Endodermal cell (in vitro differentiated cells): ENCODE measurements at regions not wholly inside any gene's neighbourhood (a gene's known extent, or its start where the extent isn't known, plus 50 kb on each side); places are given as distances from the start of the nearest gene placed in this dataset.

Experiments used
- DNase-seq: peaks from one replicate; pipeline ENCODE4 v3.0.0-alpha.2; 2017
- H3K27ac ChIP-seq: 2 replicates; pipeline ENCODE4 v1.5.1; 2013; ENCODE audit warnings: mild to moderate bottlenecking, low read depth, low read length, moderate library complexity
- H3K27me3 ChIP-seq: 2 replicates; pipeline ENCODE4 v1.6.1; 2013; ENCODE audit warnings: mild to moderate bottlenecking, low read length, moderate library complexity; ENCODE audit not compliant: insufficient read depth, control insufficient read depth, poor library complexity, severe bottlenecking
- H3K36me3 ChIP-seq: 2 replicates; pipeline ENCODE4 v1.7.0; 2013; ENCODE audit warnings: mild to moderate bottlenecking, low read length, moderate library complexity; ENCODE audit not compliant: control insufficient read depth, insufficient read depth
- H3K4me1 ChIP-seq: one replicate; pipeline ENCODE4 v1.7.0; 2013; ENCODE audit warnings: low read length; ENCODE audit not compliant: control insufficient read depth, insufficient read depth
- H3K4me3 ChIP-seq: 2 replicates; pipeline ENCODE4 v1.5.1; 2013; ENCODE audit warnings: mild to moderate bottlenecking, low read length, moderate library complexity
- H3K9ac ChIP-seq: 2 replicates; pipeline ENCODE4 v1.6.1; 2013; ENCODE audit warnings: mild to moderate bottlenecking, low read length, moderate library complexity; ENCODE audit not compliant: poor library complexity, severe bottlenecking; ENCODE audit errors: extremely low read depth
- H3K9me3 ChIP-seq: 2 replicates; pipeline ENCODE4 v1.6.1; 2013; ENCODE audit warnings: mild to moderate bottlenecking, low read length, moderate library complexity; ENCODE audit not compliant: control insufficient read depth
- H3K27ac Mint-ChIP-seq: 2 replicates; pipeline ENCODE4 v1.8.0; 2020; ENCODE audit warnings: mixed read lengths
- H3K27me3 Mint-ChIP-seq: 2 replicates; pipeline ENCODE4 v1.8.0; 2021; ENCODE audit warnings: mild to moderate bottlenecking, mixed read lengths; ENCODE audit not compliant: insufficient read depth
- H3K36me3 Mint-ChIP-seq: 2 replicates; pipeline ENCODE4 v1.8.0; 2020; ENCODE audit warnings: low read depth, mixed read lengths
- H3K4me1 Mint-ChIP-seq: 2 replicates; pipeline ENCODE4 v1.8.0; 2020; ENCODE audit warnings: mixed read lengths
- H3K4me3 Mint-ChIP-seq: 2 replicates; pipeline ENCODE4 v1.8.0; 2020; ENCODE audit warnings: mild to moderate bottlenecking, moderate library complexity, mixed read lengths
- H3K9me3 Mint-ChIP-seq: 2 replicates; pipeline ENCODE4 v1.8.0; 2020; ENCODE audit warnings: mild to moderate bottlenecking, mixed read lengths
- WGBS, 2 experiments: methylation state at CpG; one replicate each; pipeline versions ENCODE4 v1.1.5 to v1.1.7; 2013; ENCODE audit warnings: missing lambda C conversion rate in 2 of 2, mixed read lengths in 1 of 2; ENCODE audit not compliant: insufficient coverage in 1 of 2, insufficient read length in 1 of 2; 5-methylcytosine and 5-hydroxymethylcytosine counted together
- TF ChIP-seq, protein P1 (sequence below): fragments of 200-600 bp; sonication (generic); conservative IDR thresholded peaks from 2 replicates; pipeline ENCODE4 v1.5.0; 2021; ENCODE audit warnings: antibody characterized with exemption, mild to moderate bottlenecking

DNA sequence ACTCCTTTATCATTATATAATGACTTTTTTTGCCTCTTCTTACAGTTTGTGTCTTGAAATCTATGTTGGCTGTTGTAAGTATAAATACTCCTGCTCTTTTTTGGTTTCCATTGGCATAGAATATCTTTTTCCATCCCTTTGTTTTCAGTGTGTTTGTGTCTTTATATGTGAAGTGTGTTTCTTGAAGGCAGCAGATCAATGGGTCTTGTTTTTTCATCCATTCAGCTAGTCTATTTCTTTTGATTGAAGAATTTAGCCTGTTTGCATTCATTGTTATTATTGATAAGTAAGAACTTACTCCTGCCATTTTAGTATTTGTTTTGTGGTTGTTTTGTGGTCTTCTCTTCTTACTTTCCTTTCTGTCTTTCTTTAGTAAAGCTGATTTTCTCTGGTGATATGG lies 322.8 kb downstream of the PLA2G4A start:
- Histone ChIP-seq H3K27me3 (no peaks in the 10 kb centered on the region), H3K27ac (no peak overlapping the region), H3K36me3 (no peaks in the 10 kb centered on the region), H3K4me3 (no peak overlapping the region), H3K9ac (no peak overlapping the region), H3K4me1 (no peaks in the 10 kb centered on the region), H3K9me3 (peaks cover 32% of the 10 kb centered on the region)
- Mint-ChIP-seq H3K36me3 (no peaks in the 10 kb centered on the region), H3K4me3 (no peak overlapping the region), H3K9me3 (peaks cover 6% of the 10 kb centered on the region), H3K27ac (no peak overlapping the region), H3K4me1 (peaks cover 8% of the 10 kb centered on the region), H3K27me3 (no peaks in the 10 kb centered on the region)
- DNase-seq = no peak
- TF ChIP-seq, protein P1, sequence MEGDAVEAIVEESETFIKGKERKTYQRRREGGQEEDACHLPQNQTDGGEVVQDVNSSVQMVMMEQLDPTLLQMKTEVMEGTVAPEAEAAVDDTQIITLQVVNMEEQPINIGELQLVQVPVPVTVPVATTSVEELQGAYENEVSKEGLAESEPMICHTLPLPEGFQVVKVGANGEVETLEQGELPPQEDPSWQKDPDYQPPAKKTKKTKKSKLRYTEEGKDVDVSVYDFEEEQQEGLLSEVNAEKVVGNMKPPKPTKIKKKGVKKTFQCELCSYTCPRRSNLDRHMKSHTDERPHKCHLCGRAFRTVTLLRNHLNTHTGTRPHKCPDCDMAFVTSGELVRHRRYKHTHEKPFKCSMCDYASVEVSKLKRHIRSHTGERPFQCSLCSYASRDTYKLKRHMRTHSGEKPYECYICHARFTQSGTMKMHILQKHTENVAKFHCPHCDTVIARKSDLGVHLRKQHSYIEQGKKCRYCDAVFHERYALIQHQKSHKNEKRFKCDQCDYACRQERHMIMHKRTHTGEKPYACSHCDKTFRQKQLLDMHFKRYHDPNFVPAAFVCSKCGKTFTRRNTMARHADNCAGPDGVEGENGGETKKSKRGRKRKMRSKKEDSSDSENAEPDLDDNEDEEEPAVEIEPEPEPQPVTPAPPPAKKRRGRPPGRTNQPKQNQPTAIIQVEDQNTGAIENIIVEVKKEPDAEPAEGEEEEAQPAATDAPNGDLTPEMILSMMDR = no peak

DNA sequence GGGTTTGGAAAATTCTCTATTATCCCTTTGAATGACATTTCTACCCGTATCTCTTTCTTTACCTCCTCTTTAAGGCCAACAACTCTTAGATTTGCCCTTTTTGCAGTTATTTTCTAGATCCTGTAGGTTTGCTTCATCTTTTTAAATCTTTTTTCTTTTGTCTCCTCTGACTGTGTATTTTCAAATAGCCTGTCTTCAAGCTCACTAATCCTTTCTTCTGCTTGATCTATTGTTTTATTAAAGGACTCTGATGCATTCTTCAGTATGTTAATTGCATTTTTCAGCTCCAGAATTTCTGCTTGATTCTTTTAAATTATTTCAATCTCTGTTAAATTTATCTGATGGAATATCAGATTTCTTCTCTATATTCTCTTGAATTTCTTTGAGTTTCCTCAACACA lies 324.3 kb downstream of the PLA2G4A start:
- no peak overlapping the region for H3K27ac Mint-ChIP-seq
- Histone ChIP-seq H3K9me3 (peaks cover 32% of the 10 kb centered on the region), H3K4me1 (no peaks in the 10 kb centered on the region), H3K4me3 (no peak overlapping the region), H3K9ac (no peak overlapping the region), H3K36me3 (no peaks in the 10 kb centered on the region), H3K27me3 (no peaks in the 10 kb centered on the region), H3K27ac (no peak overlapping the region)
- no peak overlapping the region for H3K4me3 Mint-ChIP-seq
- H3K9me3 Mint-ChIP-seq = peaks cover 4% of the 10 kb centered on the region
- no peaks in the 10 kb centered on the region for H3K36me3 Mint-ChIP-seq
- H3K27me3 Mint-ChIP-seq = no peaks in the 10 kb centered on the region
- no peak for DNase-seq
- 45 to 50% methylated on average over 1 of the region's 1 CpG for WGBS, 2 experiments
- TF ChIP-seq, protein P1 = no peak
- peaks cover 11% of the 10 kb centered on the region for H3K4me1 Mint-ChIP-seq

DNA sequence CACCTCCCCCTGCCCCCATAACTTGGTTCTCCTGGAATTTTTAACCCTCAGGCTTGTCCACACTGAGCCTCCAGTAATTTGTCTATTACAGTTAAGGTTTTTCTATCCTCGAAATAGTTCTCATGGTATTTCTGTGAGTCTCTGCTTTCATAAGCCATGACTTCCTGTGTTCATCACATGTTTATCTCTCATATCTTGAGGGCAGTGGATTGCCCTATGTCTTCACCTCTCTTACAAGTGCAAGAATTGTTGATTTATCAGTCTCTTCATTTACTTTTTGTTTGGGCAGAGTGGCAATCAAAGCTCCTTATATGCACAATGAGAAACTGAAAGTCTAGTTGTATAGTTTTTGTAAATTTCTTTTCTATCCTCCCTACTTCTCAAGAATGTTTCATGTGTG lies 328.4 kb downstream of the PLA2G4A start:
- 85 to 91% methylated on average over 1 of the region's 1 CpG for WGBS, 2 experiments
- Histone ChIP-seq H3K27ac (no peak overlapping the region), H3K4me3 (no peak overlapping the region), H3K27me3 (no peaks in the 10 kb centered on the region), H3K4me1 (no peaks in the 10 kb centered on the region), H3K9ac (no peak overlapping the region), H3K9me3 (peaks cover 16% of the 10 kb centered on the region), H3K36me3 (no peaks in the 10 kb centered on the region)
- Mint-ChIP-seq H3K9me3 (no peaks in the 10 kb centered on the region), H3K36me3 (no peaks in the 10 kb centered on the region), H3K27ac (no peak overlapping the region), H3K4me1 (peaks cover 11% of the 10 kb centered on the region), H3K27me3 (no peaks in the 10 kb centered on the region), H3K4me3 (no peak overlapping the region)
- TF ChIP-seq, protein P1 = no peak
- no peak for DNase-seq
